NB4 (cell line): ENCODE measurements at regions not wholly inside any gene's neighbourhood (a gene's known extent, or its start where the extent isn't known, plus 50 kb on each side); places are given as distances from the start of the nearest gene placed in this dataset.

Experiments used
- CTCF ChIP-seq: IDR thresholded peaks from one replicate; pipeline ENCODE4 v1.5.1; 2012; ENCODE audit warnings: low read depth, low read length
- POLR2A ChIP-seq: IDR thresholded peaks from 2 replicates; pipeline ENCODE4 v1.6.1; 2011; ENCODE audit warnings: mild to moderate bottlenecking; ENCODE audit not compliant: insufficient read length; ENCODE audit errors: extremely low read depth

- no peak for TF ChIP-seq POLR2A
- no peak for TF ChIP-seq CTCF
Observed at GRCh38 chr9:79170643-79171042, 401.1 kb upstream of the TLE4 start.
